HFF-Myc (cell line): ENCODE measurements at regions not wholly inside any gene's neighbourhood (a gene's known extent, or its start where the extent isn't known, plus 50 kb on each side); places are given as distances from the start of the nearest gene placed in this dataset.

Experiments
- DNase-seq: peaks from one replicate; pipeline ENCODE4 v3.0.0-alpha.2; 2011; ENCODE audit warnings: low read depth; ENCODE audit errors: extremely low read depth
- H3K4me3 ChIP-seq: replicated peaks from 2 replicates; pipeline ENCODE4 v1.5.1; 2011; ENCODE audit warnings: low read depth, mild to moderate bottlenecking, control low read depth, low read length
- CTCF ChIP-seq: IDR thresholded peaks from 2 replicates; pipeline ENCODE4 v1.5.1; 2012; ENCODE audit warnings: mild to moderate bottlenecking, low read depth, low read length, control low read depth; ENCODE audit errors: missing control alignments

DNA sequence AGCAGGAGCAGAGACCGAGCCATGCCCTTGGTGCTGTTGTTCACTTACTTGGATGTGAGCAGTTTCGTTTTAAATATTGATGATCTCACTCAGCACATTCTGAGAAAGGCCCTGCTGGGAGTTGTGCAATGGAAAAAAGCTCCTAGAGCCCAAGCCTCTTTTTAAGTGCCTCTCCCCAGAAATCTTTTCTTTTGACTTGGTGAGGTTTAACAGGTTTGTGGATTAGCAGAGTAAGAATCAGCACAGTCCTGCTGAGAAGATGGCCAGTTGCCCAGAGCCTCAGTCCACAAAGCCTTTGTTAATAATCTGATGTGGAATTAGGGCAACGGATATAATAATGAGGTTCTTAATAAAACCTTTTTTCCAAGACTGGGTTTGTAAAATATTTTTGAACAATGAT lies 157.5 kb upstream of the ATP6AP2 start:
- TF ChIP-seq CTCF: no peak
- DNase-seq: no peak

DNA sequence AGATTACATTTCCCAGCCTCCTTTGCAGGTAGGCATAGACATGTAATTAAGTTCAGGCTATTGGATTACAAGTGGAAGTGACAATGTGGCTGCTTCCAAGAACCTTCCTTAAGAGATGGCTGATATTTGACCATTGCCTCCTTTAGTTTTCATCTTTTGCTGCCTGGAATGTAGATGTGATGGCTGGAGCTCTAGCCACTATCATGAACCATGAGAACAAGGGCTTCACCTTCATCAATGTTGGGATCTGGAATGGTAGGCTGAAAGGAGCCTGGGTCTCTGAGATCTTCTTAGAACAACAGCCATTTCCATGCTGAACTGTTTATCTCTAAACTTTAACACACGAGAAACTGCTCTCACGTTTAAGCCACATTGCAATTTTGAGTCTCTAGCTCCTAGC lies 158.7 kb upstream of the ATP6AP2 start:
- no peak overlapping the region for H3K4me3 ChIP-seq
- DNase-seq: no peak
- no peak for TF ChIP-seq CTCF

More for the DNA sequence above, 157.5 kb upstream of the ATP6AP2 start:
- no peak overlapping the region for H3K4me3 ChIP-seq

DNA sequence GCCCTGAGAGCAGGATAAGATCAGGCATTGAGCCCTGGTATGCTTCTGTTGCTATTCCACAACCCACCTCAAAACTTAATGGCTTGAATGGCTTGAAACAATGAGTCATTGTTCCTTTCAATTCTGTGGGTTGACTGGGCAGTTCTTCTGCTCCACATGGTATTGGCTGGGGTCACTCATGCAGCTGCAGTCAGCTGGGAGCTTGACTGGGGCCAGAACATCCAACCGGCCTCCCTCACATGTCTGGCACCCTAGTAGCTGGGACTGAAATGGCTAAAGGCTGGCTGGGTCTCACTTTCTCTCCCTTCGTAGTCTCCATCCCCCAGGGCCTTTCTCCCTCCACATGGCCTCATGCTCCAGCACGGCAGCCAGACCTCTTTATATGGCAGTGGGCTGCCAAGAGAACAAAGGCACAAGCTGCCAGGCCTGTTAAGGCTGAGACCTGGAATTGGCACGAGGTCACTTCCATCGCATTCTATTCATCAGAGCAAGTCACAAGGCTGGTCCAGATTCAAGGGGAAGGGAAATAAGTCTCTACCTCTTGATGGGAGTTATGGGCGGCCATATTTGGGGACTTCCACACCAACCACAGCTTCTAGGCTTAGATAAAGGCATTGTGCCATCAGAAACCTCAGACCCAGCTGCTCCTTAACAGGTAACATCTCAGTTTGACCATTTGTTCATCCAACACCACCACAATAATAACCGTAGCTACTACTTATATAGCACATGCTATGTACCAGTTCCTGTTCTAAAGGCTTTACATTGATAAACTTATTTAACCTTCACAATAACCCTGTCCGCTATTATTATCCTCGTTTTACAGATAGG lies 159.7 kb upstream of the ATP6AP2 start:
- H3K4me3 ChIP-seq: no peak overlapping the region
- TF ChIP-seq CTCF: no peak
- DNase-seq: no peak

- no peak for TF ChIP-seq CTCF
- no peak overlapping the region for H3K4me3 ChIP-seq
- DNase-seq: no peak
These were observed 162.0 kb upstream of the ATP6AP2 start for GRCh38 chrX:40418813-40419195.

- no peak overlapping the region for H3K4me3 ChIP-seq
- no peak for DNase-seq
- TF ChIP-seq CTCF: no peak
These were observed 162.5 kb upstream of the ATP6AP2 start for GRCh38 chrX:40418146-40418812.

DNA sequence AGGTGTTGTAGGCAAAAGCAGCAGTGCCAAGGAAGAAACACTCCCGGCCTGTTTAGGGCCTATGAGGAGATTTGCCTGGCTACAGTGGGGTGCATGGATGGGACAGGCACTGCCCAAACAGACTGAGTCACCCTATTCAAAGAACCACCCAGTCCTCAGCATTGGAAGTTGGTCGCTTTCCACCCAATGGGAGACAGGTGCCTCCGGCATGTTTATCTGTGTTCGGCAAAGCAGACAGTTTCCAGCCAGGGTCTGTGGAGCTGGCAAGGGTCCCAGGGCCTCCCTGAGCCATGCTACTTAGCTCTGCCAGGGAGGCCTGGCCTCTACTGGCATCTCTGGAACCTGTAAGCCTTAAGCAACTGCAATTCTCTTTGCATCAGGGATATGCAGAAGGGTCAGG lies 165.1 kb upstream of the ATP6AP2 start:
- TF ChIP-seq CTCF: no peak
- DNase-seq: no peak
- no peak overlapping the region for H3K4me3 ChIP-seq
